Loucy (cell line): ENCODE measurements at regions not wholly inside any gene's neighbourhood (a gene's known extent, or its start where the extent isn't known, plus 50 kb on each side); places are given as distances from the start of the nearest gene placed in this dataset.

Source experiments
- CTCF ChIP-seq: fragments of 200-600 bp; sonication (generic); conservative IDR thresholded peaks from 2 replicates; pipeline ENCODE4 v1.5.1; 2014; ENCODE audit warnings: mild to moderate bottlenecking, antibody characterized with exemption, low read length
- EZH2phosphoT487 ChIP-seq: fragments of 200-600 bp; IDR thresholded peaks from 2 replicates; pipeline ENCODE4 v1.6.1; 2018; ENCODE audit warnings: antibody characterized with exemption, mild to moderate bottlenecking, moderate library complexity, borderline replicate concordance

- TF ChIP-seq CTCF: no peak
- TF ChIP-seq EZH2phosphoT487: no peak
These were observed 184.9 kb downstream of the TINAG start for GRCh38 chr6:54493138-54493537.
